GM12873 (cell line): ENCODE measurements at regions not wholly inside any gene's neighbourhood (a gene's known extent, or its start where the extent isn't known, plus 50 kb on each side); places are given as distances from the start of the nearest gene placed in this dataset.

Source experiments
- CTCF ChIP-seq: IDR thresholded peaks from 2 replicates; pipeline ENCODE4 v1.5.1; 2012; ENCODE audit warnings: low read depth, mild to moderate bottlenecking, moderate library complexity, low read length, control low read depth; ENCODE audit not compliant: insufficient read depth; ENCODE audit errors: missing control alignments

DNA sequence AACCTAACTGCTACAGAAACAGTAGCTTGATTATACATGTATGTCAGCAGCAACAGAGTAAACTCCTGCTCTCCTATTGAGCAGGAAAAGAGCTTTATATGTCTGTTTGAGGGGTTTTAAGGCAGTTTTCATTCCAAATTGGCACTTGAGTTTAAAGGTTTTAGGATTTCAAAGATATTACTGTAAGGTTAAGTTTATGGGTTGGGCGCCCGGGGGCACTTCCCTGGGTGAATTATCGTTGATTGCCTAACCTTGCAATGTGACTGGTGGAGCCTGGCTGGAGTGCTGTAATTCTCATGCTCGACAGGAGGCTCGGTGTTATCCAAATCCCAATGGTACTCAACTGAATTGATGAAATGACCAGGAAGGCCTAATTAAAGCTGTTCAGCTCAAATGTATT is 1586.1 kb downstream of the OLFM4 start:
- TF ChIP-seq CTCF: no peak

DNA sequence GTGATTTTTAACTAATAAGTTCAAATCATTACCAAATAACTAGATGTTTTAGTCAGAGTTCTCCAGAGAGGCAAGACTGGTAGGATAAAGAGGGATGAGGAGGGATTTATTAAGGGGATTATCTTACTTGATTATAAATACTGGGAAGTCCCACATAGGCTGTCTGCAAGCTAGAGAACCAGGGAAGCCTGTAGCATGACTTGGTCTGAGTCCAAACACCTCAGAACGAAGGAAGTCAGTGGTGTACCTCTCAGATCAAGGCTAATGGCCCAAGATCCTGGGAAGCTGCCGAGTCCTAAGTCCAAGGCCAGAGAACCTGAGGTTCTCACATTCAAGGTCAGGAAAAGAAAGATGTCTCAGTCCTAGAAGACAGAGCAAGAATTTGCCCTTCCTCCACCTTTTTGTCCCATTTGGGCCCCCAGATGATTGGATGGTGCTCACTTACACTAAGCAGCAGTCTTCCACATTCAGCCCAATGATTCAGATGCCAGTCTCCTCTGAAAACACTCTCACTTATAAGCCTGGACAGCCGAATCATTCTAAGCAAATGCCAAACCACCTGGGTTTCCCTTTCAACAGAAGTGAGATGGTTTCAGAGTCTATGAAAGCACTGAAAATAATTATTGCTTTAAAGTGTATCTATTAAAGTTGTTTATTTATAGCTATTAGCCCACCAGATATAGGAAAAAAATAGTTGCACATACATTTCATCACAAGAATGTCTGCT is 1599.2 kb downstream of the OLFM4 start:
- TF ChIP-seq CTCF: no peak

- no peak for TF ChIP-seq CTCF
These were observed 1599.8 kb downstream of the OLFM4 start for GRCh38 chr13:54628383-54628782.

- no peak for TF ChIP-seq CTCF
These were observed 1604.8 kb downstream of the OLFM4 start for GRCh38 chr13:54633456-54633855.

DNA sequence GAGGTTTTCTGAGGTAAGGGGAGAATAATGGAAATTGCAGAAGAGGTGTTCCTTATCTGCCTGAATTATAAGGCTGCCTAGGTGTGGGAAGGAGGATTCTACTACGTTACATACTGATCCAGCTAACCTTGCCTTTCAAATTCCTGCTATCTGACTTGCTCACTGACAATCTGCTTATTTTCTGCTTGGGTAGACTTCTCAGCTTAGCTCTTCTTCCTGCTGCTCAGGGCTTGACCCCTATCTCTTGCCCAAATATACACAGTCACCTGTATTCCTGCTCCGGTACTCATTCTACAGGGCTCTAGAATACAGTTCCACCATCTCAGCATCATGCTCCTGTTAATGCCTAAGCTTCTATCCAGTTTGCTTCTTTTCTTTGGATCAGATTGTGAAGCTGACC is 1607.6 kb downstream of the OLFM4 start:
- no peak for TF ChIP-seq CTCF

- TF ChIP-seq CTCF: no peak
These were observed 1608.8 kb downstream of the OLFM4 start for GRCh38 chr13:54637366-54637765.

- TF ChIP-seq CTCF: no peak
These were observed 1612.1 kb downstream of the OLFM4 start for GRCh38 chr13:54640719-54641118.
